ENCODE measurements at regions not wholly inside any gene's neighbourhood (a gene's known extent, or its start where the extent isn't known, plus 50 kb on each side); places are given as distances from the start of the nearest gene placed in this dataset.

- Mint-ChIP-seq H3K27ac (no peak overlapping the region), H3K4me1 (peaks cover 7% of the 10 kb centered on the region), H3K36me3 (ENCODE audit: low read depth) (peaks cover 8% of the 10 kb centered on the region; the same call in 2 of the 3 replicates), H3K9me3 (peaks cover 5% of the 10 kb centered on the region; the same call in 2 of the 3 replicates), H3K27me3 (ENCODE audit: insufficient read depth, low read depth, poor library complexity) (peaks cover 2% of the 10 kb centered on the region), H3K4me3 (no peak overlapping the region)
- H3K4me1 ChIP-seq (ENCODE audit: insufficient read depth): no peaks in the 10 kb centered on the region
- H3K27me3 ChIP-seq (ENCODE audit: insufficient read depth): no peaks in the 10 kb centered on the region
- H3K9me2 ChIP-seq (ENCODE audit: insufficient read depth): no peaks in the 10 kb centered on the region
- H3K27ac ChIP-seq (ENCODE audit: low read depth): no peak overlapping the region
- no peak overlapping the region for H3K4me2 ChIP-seq
- no peaks in the 10 kb centered on the region for H3F3A ChIP-seq (replicated peaks; ENCODE audit: low read depth)
- no peak for DNase-seq (ENCODE audit: low spot score)
- H2AFZ ChIP-seq: no peak overlapping the region
- H3K36me3 ChIP-seq (ENCODE audit: insufficient read depth): no peaks in the 10 kb centered on the region
- no peak overlapping the region for H3K4me3 ChIP-seq
- no peaks in the 10 kb centered on the region for H4K20me1 ChIP-seq (replicated peaks; ENCODE audit: insufficient read depth)
- ATAC-seq: no peak
- no peak for TF ChIP-seq STAT1 (IDR thresholded peaks at IDR 0.05; ENCODE audit: unreplicated experiment)
- TF ChIP-seq ETS1 (IDR thresholded peaks at IDR 0.05): no peak
- no peak for TF ChIP-seq EZH2phosphoT487 (IDR thresholded peaks at IDR 0.05; ENCODE audit: unreplicated experiment)
- TF ChIP-seq JUNB (IDR thresholded peaks at IDR 0.05; ENCODE audit: unreplicated experiment): no peak
- no peak for TF ChIP-seq CREB1 (CRISPR knock-in tag; IDR thresholded peaks at IDR 0.05; ENCODE audit: low read depth)
- TF ChIP-seq REST (IDR thresholded peaks at IDR 0.05; ENCODE audit: unreplicated experiment): no peak
- TF ChIP-seq ZNF331 (CRISPR knock-in tag; IDR thresholded peaks at IDR 0.05; ENCODE audit: low read depth): no peak
- TF ChIP-seq ZNF114 (CRISPR knock-in tag; IDR thresholded peaks at IDR 0.05): no peak
- TF ChIP-seq, protein P1, sequence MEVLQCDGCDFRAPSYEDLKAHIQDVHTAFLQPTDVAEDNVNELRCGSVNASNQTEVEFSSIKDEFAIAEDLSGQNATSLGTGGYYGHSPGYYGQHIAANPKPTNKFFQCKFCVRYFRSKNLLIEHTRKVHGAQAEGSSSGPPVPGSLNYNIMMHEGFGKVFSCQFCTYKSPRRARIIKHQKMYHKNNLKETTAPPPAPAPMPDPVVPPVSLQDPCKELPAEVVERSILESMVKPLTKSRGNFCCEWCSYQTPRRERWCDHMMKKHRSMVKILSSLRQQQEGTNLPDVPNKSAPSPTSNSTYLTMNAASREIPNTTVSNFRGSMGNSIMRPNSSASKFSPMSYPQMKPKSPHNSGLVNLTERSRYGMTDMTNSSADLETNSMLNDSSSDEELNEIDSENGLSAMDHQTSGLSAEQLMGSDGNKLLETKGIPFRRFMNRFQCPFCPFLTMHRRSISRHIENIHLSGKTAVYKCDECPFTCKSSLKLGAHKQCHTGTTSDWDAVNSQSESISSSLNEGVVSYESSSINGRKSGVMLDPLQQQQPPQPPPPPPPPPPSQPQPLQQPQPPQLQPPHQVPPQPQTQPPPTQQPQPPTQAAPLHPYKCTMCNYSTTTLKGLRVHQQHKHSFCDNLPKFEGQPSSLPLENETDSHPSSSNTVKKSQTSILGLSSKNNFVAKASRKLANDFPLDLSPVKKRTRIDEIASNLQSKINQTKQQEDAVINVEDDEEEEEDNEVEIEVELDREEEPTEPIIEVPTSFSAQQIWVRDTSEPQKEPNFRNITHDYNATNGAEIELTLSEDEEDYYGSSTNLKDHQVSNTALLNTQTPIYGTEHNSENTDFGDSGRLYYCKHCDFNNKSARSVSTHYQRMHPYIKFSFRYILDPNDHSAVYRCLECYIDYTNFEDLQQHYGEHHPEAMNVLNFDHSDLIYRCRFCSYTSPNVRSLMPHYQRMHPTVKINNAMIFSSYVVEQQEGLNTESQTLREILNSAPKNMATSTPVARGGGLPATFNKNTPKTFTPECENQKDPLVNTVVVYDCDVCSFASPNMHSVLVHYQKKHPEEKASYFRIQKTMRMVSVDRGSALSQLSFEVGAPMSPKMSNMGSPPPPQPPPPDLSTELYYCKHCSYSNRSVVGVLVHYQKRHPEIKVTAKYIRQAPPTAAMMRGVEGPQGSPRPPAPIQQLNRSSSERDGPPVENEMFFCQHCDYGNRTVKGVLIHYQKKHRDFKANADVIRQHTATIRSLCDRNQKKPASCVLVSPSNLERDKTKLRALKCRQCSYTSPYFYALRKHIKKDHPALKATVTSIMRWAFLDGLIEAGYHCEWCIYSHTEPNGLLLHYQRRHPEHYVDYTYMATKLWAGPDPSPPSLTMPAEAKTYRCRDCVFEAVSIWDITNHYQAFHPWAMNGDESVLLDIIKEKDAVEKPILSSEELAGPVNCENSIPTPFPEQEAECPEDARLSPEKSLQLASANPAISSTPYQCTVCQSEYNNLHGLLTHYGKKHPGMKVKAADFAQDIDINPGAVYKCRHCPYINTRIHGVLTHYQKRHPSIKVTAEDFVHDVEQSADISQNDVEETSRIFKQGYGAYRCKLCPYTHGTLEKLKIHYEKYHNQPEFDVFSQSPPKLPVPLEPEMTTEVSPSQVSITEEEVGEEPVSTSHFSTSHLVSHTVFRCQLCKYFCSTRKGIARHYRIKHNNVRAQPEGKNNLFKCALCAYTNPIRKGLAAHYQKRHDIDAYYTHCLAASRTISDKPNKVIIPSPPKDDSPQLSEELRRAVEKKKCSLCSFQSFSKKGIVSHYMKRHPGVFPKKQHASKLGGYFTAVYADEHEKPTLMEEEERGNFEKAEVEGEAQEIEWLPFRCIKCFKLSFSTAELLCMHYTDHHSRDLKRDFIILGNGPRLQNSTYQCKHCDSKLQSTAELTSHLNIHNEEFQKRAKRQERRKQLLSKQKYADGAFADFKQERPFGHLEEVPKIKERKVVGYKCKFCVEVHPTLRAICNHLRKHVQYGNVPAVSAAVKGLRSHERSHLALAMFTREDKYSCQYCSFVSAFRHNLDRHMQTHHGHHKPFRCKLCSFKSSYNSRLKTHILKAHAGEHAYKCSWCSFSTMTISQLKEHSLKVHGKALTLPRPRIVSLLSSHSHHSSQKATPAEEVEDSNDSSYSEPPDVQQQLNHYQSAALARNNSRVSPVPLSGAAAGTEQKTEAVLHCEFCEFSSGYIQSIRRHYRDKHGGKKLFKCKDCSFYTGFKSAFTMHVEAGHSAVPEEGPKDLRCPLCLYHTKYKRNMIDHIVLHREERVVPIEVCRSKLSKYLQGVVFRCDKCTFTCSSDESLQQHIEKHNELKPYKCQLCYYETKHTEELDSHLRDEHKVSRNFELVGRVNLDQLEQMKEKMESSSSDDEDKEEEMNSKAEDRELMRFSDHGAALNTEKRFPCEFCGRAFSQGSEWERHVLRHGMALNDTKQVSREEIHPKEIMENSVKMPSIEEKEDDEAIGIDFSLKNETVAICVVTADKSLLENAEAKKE (CRISPR knock-in tag; IDR thresholded peaks at IDR 0.05): no peak
- TF ChIP-seq POLR2AphosphoS5 (IDR thresholded peaks at IDR 0.05; ENCODE audit: low read depth): no peak
- H3K79me2 ChIP-seq (replicated peaks; ENCODE audit: insufficient read depth): no peaks in the 10 kb centered on the region
Observed at GRCh38 chr9:90259311-90260246, 383.0 kb downstream of the DIRAS2 start.

Data from GM23338 (cell line).